ENCODE measurements at regions not wholly inside any gene's neighbourhood (a gene's known extent, or its start where the extent isn't known, plus 50 kb on each side); places are given as distances from the start of the nearest gene placed in this dataset.

DNA sequence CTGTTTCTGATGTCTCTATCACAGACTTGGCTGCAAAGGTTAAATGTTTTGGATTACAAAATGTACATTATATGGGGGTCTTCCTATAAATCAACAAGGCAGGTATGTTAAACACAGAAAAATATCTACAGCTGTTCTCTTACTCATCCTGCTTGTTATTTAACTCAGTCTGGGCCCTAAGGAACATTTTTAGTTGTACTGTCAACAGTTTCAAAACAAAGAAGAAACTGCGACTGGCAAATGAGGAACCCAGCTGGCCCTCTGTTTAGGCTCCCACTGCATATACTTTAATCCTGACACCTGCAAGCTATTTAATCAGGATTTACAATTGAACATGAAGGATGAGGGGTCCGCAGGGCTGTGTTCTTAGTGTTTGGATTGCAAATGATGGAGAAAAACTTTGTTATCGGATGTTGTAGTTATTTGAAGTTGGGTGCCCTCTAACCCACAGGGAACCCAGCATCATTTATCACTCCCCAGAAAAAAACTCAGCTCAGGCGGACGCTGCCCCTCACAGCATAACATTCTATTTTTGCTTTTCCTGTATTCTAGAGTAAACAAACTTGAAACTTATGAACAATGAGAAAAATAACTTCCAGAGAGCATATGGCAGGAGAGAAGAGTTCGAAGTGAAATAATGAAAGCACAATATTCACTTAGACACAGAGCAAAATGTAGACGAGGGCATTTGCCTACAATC is 91.2 kb downstream of the POLR2M start:
- TF ChIP-seq, protein P1, sequence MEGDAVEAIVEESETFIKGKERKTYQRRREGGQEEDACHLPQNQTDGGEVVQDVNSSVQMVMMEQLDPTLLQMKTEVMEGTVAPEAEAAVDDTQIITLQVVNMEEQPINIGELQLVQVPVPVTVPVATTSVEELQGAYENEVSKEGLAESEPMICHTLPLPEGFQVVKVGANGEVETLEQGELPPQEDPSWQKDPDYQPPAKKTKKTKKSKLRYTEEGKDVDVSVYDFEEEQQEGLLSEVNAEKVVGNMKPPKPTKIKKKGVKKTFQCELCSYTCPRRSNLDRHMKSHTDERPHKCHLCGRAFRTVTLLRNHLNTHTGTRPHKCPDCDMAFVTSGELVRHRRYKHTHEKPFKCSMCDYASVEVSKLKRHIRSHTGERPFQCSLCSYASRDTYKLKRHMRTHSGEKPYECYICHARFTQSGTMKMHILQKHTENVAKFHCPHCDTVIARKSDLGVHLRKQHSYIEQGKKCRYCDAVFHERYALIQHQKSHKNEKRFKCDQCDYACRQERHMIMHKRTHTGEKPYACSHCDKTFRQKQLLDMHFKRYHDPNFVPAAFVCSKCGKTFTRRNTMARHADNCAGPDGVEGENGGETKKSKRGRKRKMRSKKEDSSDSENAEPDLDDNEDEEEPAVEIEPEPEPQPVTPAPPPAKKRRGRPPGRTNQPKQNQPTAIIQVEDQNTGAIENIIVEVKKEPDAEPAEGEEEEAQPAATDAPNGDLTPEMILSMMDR (conservative IDR thresholded peaks at IDR 0.05 in 1 of 2, IDR thresholded peaks at IDR 0.05 in 1 of 2; ENCODE audit: extremely low read depth in 1 of 2, insufficient read depth in 1 of 2, low read depth in 1 of 2, low read length in 2 of 2): no peak
- TF ChIP-seq EZH2 (IDR thresholded peaks at IDR 0.05; ENCODE audit: borderline replicate concordance, low read length): no peak
